Right lobe of liver (tissue), 4 donors: ENCODE measurements at regions not wholly inside any gene's neighbourhood (a gene's known extent, or its start where the extent isn't known, plus 50 kb on each side); places are given as distances from the start of the nearest gene placed in this dataset.

Source experiments
- POLR2A ChIP-seq: fragments of 450-650 bp; IDR thresholded peaks from one replicate; pipeline ENCODE4 v1.6.1; 2017; ENCODE audit warnings: antibody characterized with exemption, mild to moderate bottlenecking
- TF ChIP-seq, protein P1 (sequence below), 4 donors: fragments of 200-600 bp in 3 of 4; fragments of 450-650 bp in 1 of 4; IDR thresholded peaks; one replicate each; pipeline versions ENCODE4 v1.5.1 to v1.8.0; 2016 to 2022; ENCODE audit warnings: antibody characterized with exemption in 4 of 4, mild to moderate bottlenecking in 2 of 4
- donor health status: DM: no; HTN: no; CAD: no.
- donor health status: DM: no; HTN: no; CAD: no.
- donor health status: DM: no; HTN: yes; CAD: no.

DNA sequence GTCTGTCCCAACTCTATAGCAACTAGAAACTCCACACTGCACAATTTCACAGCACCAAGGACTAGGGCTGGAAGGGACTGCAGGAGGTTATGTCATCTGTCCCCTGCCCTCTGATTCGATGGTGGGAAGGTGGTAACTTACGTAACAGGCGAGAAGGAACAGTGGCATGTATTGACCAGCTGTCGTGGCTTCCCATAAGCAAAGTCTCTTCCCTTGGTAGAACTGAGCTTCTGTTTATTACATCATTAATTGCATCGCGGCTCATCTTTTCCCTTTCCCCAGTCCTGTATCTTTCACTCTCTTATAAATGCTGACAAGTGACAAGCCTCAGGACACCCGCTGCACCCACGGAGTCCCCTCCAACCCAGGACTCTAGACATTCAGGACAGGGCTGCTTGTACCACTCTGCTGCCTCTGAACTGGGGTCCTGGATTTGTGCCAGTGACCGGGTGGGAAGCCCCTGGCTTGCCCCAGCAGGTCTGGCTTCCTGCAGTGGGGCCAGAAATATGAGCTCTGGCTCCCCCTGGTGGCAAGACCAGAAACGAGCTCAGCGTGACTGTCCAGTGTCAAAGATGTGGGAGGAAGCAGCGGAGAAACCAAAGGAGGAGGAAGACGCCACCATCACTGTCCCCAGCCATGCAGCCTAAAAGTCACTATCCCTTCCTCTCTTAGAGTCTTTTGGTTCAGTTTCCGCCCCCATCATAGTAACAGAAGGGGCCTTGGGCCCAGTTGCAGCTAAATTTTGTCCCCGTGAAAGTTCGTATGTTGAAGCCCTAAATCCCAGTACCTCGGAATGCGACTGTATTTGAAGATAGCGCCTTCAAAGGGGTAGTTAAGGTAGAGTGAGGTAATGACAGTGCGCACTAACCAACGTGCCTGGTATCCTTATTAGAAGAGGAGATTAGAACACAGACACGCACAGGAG, 84.5 kb downstream of the ISX start:
- no peak for TF ChIP-seq POLR2A
- TF ChIP-seq, protein P1, sequence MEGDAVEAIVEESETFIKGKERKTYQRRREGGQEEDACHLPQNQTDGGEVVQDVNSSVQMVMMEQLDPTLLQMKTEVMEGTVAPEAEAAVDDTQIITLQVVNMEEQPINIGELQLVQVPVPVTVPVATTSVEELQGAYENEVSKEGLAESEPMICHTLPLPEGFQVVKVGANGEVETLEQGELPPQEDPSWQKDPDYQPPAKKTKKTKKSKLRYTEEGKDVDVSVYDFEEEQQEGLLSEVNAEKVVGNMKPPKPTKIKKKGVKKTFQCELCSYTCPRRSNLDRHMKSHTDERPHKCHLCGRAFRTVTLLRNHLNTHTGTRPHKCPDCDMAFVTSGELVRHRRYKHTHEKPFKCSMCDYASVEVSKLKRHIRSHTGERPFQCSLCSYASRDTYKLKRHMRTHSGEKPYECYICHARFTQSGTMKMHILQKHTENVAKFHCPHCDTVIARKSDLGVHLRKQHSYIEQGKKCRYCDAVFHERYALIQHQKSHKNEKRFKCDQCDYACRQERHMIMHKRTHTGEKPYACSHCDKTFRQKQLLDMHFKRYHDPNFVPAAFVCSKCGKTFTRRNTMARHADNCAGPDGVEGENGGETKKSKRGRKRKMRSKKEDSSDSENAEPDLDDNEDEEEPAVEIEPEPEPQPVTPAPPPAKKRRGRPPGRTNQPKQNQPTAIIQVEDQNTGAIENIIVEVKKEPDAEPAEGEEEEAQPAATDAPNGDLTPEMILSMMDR (IDR thresholded peaks at IDR 0.05) = peak; percentile 53 to 75 (median 67)
